PC-9 (cell line): ENCODE measurements at regions not wholly inside any gene's neighbourhood (a gene's known extent, or its start where the extent isn't known, plus 50 kb on each side); places are given as distances from the start of the nearest gene placed in this dataset.

Source experiments
- EZH2 ChIP-seq: fragments of 200-600 bp; sonication (generic); IDR thresholded peaks from 2 replicates; pipeline ENCODE4 v1.8.0; 2017; ENCODE audit warnings: antibody characterized with exemption, low read depth
- TF ChIP-seq, protein P1 (sequence below): fragments of 200-600 bp; sonication (generic); conservative IDR thresholded peaks from 2 replicates; pipeline ENCODE4 v1.6.1; 2017; ENCODE audit warnings: mixed run types, antibody characterized with exemption, mild to moderate bottlenecking, moderate library complexity

DNA sequence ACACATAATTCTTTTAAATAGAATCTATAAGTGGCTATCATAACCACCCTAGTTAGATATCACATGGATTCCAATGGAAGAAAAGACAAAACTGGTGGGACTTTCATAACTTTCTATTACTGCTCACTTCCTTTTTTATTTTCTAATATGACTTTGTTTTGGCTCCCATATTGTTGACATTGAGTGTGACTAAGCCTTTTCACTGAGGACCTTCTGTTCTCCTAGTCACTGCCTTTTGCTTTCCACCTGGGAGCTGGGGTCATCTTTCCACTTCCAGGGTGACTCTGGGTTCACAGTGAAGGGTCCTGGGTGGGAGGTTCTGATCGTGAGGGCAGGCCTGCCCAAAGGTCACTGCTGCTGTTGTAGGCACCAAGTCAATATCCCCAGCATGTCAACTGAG, 275.8 kb downstream of the TGFB2 start:
- TF ChIP-seq, protein P1, sequence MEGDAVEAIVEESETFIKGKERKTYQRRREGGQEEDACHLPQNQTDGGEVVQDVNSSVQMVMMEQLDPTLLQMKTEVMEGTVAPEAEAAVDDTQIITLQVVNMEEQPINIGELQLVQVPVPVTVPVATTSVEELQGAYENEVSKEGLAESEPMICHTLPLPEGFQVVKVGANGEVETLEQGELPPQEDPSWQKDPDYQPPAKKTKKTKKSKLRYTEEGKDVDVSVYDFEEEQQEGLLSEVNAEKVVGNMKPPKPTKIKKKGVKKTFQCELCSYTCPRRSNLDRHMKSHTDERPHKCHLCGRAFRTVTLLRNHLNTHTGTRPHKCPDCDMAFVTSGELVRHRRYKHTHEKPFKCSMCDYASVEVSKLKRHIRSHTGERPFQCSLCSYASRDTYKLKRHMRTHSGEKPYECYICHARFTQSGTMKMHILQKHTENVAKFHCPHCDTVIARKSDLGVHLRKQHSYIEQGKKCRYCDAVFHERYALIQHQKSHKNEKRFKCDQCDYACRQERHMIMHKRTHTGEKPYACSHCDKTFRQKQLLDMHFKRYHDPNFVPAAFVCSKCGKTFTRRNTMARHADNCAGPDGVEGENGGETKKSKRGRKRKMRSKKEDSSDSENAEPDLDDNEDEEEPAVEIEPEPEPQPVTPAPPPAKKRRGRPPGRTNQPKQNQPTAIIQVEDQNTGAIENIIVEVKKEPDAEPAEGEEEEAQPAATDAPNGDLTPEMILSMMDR: no peak
- no peak for TF ChIP-seq EZH2
